Lower lobe of right lung (tissue), 2 donors: ENCODE measurements at regions not wholly inside any gene's neighbourhood (a gene's known extent, or its start where the extent isn't known, plus 50 kb on each side); places are given as distances from the start of the nearest gene placed in this dataset.
A peak's percentile ranks its signal among the peaks of the same experiment; 100 is the strongest.
"Not testable (repeated sequence)": the region's sequence is repeated elsewhere in the genome, so short reads cannot be mapped to it uniquely, and the experiment has no call there.

Experiments
- ATAC-seq, 2 donors: fragments of 200-7000 bp; cut with Tn5 transposase; one replicate each; pipeline ENCODE4 v1.9.1; 2020 to 2022; ENCODE audit warnings: mild to moderate bottlenecking in 2 of 2, moderate library complexity in 2 of 2
- DNase-seq: peaks from one replicate; pipeline ENCODE4 v3.0.0-alpha.2; 2020
- H3K27ac ChIP-seq: fragments of 200-600 bp; one replicate; pipeline ENCODE4 v1.8.0; 2022
- H3K27me3 ChIP-seq: fragments of 200-600 bp; one replicate; pipeline ENCODE4 v1.8.0; 2022; ENCODE audit warnings: low read depth
- H3K36me3 ChIP-seq: fragments of 200-600 bp; one replicate; pipeline ENCODE4 v1.8.0; 2022; ENCODE audit warnings: mild to moderate bottlenecking
- H3K4me1 ChIP-seq: fragments of 200-600 bp; one replicate; pipeline ENCODE4 v1.8.0; 2022
- H3K4me3 ChIP-seq: fragments of 200-600 bp; one replicate; pipeline ENCODE4 v1.8.0; 2022; ENCODE audit warnings: mild to moderate bottlenecking
- H3K9me3 ChIP-seq: fragments of 200-600 bp; one replicate; pipeline ENCODE4 v1.8.0; 2022
- CTCF ChIP-seq: fragments of 200-600 bp; IDR thresholded peaks from one replicate; pipeline ENCODE4 v1.8.0; 2022; ENCODE audit warnings: antibody characterized with exemption, mild to moderate bottlenecking
- intact Hi-C: fragments of 100-400 bp; cut with DNase I; formaldehyde crosslinking; loops from one replicate; pipeline ENCODE4 v1.11.0; 2022
- donor health status: DM: no; HTN: yes; CAD: no; lungs with severe emphysema.

GRCh38 chr20:30581839-30582238, 675.6 kb upstream of the DEFB115 start:
- H3K27ac ChIP-seq, H3K36me3 ChIP-seq, H3K9me3 ChIP-seq, intact Hi-C loops, H3K4me3 ChIP-seq, DNase-seq, H3K4me1 ChIP-seq, ATAC-seq, H3K27me3 ChIP-seq: not testable (repeated sequence)

- H3K36me3 ChIP-seq, H3K4me3 ChIP-seq, H3K4me1 ChIP-seq, H3K27me3 ChIP-seq, H3K9me3 ChIP-seq, DNase-seq, intact Hi-C loops, H3K27ac ChIP-seq, ATAC-seq: not testable (repeated sequence)
Observed at GRCh38 chr20:30584403-30584802, 673.1 kb upstream of the DEFB115 start.

- H3K36me3 ChIP-seq, H3K4me1 ChIP-seq, H3K27ac ChIP-seq, H3K9me3 ChIP-seq, H3K27me3 ChIP-seq, intact Hi-C loops: not testable (repeated sequence)
- peak overlapping the region; percentile 48 for H3K4me3 ChIP-seq
- TF ChIP-seq CTCF: peak; percentile 46
- ATAC-seq (peak; percentile 95 to 96), DNase-seq (peak; percentile 68)
Observed at GRCh38 chr20:30585244-30585796, 672.1 kb upstream of the DEFB115 start.

- H3K4me1 ChIP-seq, H3K9me3 ChIP-seq, intact Hi-C loops, ATAC-seq, H3K27me3 ChIP-seq, H3K36me3 ChIP-seq, H3K27ac ChIP-seq, DNase-seq: not testable (repeated sequence)
- peak overlapping the region; percentile 48 for H3K4me3 ChIP-seq
Observed at GRCh38 chr20:30586178-30586577, 671.3 kb upstream of the DEFB115 start.

GRCh38 chr20:30593572-30593971, 663.9 kb upstream of the DEFB115 start:
- Histone ChIP-seq H3K4me1 (no peaks in the 10 kb centered on the region), H3K36me3 (no peaks in the 10 kb centered on the region), H3K27me3 (no peaks in the 10 kb centered on the region), H3K9me3 (no peaks in the 10 kb centered on the region), H3K27ac (no peak overlapping the region), H3K4me3 (no peak overlapping the region)
- TF ChIP-seq CTCF: no peak
- ATAC-seq (no peak), DNase-seq (no peak)
- intact Hi-C loops: no loop called here

GRCh38 chr20:30594112-30594511, 663.4 kb upstream of the DEFB115 start:
- DNase-seq: no peak
- Histone ChIP-seq H3K4me1 (no peaks in the 10 kb centered on the region), H3K27me3 (no peaks in the 10 kb centered on the region), H3K27ac (no peak overlapping the region), H3K36me3 (no peaks in the 10 kb centered on the region), H3K9me3 (no peaks in the 10 kb centered on the region), H3K4me3 (no peak overlapping the region)
- no peak for ATAC-seq
- intact Hi-C loops: no loop called here
- TF ChIP-seq CTCF: no peak

GRCh38 chr20:30595698-30596097, 661.8 kb upstream of the DEFB115 start:
- no peak for DNase-seq
- intact Hi-C loops: no loop called here
- TF ChIP-seq CTCF: no peak
- Histone ChIP-seq H3K27me3 (no peaks in the 10 kb centered on the region), H3K4me1 (no peaks in the 10 kb centered on the region), H3K27ac (no peak overlapping the region), H3K36me3 (no peaks in the 10 kb centered on the region), H3K9me3 (no peaks in the 10 kb centered on the region), H3K4me3 (no peak overlapping the region)
- no peak for ATAC-seq

GRCh38 chr20:30597429-30597828, 660.0 kb upstream of the DEFB115 start:
- H3K27ac ChIP-seq, H3K9me3 ChIP-seq, H3K36me3 ChIP-seq, DNase-seq, H3K4me1 ChIP-seq, H3K27me3 ChIP-seq, ATAC-seq, H3K4me3 ChIP-seq, intact Hi-C loops: not testable (repeated sequence)
